ENCODE measurements at regions not wholly inside any gene's neighbourhood (a gene's known extent, or its start where the extent isn't known, plus 50 kb on each side); places are given as distances from the start of the nearest gene placed in this dataset.

DNA sequence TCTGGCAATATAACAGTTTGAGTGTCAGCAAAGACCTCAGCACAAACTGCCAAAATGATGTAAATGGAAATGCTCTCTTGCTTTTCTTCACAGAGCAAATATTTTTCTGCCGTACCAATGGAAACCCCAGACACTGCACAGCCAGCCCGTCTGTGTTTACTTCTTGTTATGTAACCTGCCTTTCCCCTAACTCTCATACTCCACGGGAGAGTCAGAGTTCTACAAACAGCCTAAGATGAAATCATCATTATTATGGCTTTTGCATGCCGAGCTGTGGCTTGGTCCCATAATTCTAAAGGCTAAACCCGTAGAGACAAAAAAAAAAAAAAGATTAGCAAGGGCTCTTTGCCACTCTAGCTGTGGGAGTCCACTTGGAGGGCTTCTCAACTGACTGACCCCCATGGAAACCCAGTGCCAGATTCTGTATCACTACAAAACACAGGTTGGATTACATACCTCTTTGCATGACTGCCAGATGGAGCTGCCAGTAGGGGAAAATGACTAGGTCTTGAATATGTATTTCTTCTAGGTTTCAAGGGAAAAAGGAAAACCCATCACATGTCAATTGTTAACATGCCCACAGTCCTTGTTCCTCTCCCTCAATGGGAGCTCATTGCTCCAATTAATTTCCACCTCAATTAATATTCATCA lies 197.2 kb upstream of the CNKSR2 start:
- TF ChIP-seq CTCF (IDR thresholded peaks at IDR 0.05) (no peak), POLR2A (IDR thresholded peaks at IDR 0.05) (no peak), POLR2AphosphoS5 (IDR thresholded peaks at IDR 0.05) (no peak), EP300 (IDR thresholded peaks at IDR 0.05) (no peak)
